Endothelial cell of hepatic sinusoid (primary cell): ENCODE measurements at regions not wholly inside any gene's neighbourhood (a gene's known extent, or its start where the extent isn't known, plus 50 kb on each side); places are given as distances from the start of the nearest gene placed in this dataset.
"Not testable (repeated sequence)": the region's sequence is repeated elsewhere in the genome, so short reads cannot be mapped to it uniquely, and the experiment has no call there.

Source experiments
- in situ Hi-C: cut with HindIII; loops from 2 replicates; pipeline ENCODE4 v1.10.0; 2017; ENCODE audit warnings: low sequenced_read_pairs

- in situ Hi-C loops, result no loop called here
Measured at GRCh38 chr6:27177485-27178406, 69.8 kb upstream of the PRSS16 start.

GRCh38 chr6:27178407-27178730 is 69.1 kb upstream of the PRSS16 start:
- in situ Hi-C loops, result no loop called here

- in situ Hi-C loops, result no loop called here
Measured at GRCh38 chr6:27178860-27179259, 68.6 kb upstream of the PRSS16 start.

DNA sequence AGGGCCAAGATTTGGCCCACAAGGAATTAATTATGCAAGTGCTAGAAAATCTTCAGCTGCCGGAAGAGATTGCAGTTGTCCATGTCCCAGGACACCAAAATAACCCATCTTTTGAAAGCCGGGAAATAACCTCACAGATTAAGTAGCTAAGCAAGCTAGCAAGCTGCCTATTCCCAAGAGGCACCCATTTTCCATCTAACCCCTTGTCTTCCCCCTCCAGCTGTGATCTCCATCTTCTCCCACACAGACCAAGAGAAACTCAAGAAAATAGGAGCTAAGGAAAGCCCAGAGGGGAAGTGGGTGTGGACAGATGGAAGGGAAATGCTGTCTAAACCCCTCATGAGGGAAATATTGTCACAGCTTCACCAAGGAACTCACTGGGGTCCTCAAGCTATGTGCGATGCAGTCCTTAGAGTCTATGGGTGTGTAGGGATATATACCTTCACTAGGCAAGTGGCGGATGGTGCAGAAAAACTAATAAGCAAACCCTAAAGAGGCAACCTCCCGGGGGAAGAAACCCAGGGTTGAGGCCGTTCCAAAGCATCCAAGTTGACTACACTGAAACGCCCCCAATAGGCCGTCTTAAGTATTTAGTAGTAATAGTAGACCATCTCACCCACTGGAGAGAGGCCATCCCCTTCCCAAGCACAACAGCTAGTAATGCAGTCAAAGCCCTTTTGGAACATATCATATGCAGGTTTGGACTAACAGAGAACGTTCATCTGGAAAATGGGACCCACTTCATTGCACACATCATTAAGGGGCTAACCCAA is 64.3 kb upstream of the PRSS16 start:
- in situ Hi-C loops, result no loop called here

GRCh38 chr6:27187231-27188060 is 60.1 kb upstream of the PRSS16 start:
- in situ Hi-C loops, result no loop called here

DNA sequence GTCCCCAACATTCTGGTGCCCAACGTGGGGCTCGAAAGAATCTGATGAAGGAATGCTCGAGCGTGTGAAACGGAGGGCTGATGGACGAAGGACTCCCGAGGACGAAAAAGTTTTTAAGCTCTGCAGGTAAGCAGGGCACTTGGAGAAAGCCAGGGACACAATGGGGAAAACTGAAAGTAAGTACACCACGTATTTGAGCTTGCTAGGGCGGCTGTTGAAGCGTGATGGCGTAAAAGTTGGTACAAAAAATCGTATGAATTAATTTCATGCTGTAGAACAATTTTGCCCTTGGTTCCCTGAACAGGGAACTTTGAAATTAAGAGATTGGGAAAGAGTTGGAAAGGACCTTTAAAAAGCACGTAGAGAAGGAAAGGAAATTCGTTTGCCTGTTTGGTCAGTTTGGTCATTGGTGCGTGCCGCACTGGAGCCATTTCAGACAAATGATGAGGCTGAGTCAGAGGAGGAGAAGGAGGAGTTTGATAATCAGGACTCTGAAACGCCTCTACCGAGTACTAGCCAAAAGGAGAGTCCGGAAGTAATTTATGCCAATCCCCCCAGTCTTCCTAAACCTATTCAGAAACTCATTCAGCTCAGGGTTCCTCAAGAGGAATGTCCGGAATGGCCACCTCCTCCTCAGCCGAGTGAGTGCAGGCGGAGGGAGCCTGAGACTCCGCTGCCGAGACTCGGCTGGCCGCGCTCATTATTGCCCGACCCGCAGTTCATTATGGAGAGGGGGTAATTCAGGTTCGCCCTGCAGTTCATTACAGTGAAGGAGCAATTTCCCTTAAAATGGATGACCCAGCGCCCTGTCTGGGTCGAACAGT is 59.2 kb upstream of the PRSS16 start:
- in situ Hi-C loops, result no loop called here

DNA sequence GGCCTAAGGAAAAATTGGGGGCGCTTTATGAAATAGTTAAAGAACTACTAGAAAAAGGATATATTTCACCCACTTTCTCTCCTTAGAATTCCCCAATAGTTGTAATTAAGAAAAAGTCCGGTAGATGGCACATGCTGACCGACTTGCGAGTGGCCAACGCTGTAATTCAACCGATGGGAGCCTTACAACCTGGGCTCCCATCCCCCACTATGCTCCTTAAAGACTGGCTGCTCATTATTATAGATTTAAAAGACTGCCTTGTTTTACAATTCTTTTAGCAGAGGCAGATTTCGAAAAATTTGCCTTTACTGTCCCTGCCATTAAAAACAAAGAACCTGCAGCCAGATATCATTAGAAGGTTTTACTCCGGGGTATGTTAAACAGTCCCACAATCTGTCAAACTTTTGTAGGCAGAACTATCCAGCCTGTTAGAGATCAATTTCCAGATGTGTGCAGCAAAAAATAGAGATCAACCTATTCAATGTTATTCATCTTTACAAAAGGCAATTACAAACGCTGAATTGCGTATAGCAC is 58.5 kb upstream of the PRSS16 start:
- in situ Hi-C loops, result no loop called here

DNA sequence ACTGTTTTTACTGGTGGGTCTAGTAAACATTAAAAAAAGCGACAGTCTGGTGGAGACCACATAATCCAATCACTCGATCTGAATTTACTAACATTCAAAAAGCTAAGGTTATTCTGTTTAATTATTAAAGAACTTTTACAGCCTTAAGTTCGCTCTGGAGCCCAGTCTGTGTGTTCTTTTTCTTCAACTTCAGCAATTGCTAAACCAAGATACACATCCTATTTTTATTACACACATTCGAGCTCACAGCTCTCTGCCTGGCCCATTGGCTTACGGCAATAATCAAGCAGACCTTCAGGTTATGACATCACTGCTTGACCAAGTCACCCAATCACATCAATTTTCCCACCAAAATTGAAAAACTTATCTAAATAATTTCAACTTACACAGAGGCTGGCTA is 57.4 kb upstream of the PRSS16 start:
- in situ Hi-C loops, result no loop called here

DNA sequence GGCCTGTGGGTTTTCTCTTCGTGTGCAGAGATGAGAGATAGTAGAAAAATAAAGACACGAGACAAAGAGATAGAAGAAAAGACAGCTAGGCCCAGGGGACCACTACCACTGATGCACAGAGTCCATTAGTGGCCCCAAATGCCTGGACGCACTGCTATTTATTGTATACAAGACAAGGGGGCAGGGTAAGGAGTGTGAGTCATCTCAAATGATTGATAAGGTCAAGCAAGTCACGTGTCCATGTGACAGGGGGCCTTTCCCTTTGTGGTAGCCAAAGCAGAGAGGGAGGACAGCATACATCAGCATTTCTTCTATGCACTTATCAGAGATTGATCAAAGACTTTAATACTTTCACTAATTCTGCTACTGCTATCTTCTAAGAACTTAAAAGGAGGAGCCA is 53.0 kb upstream of the PRSS16 start:
- in situ Hi-C loops, result not testable (repeated sequence)

DNA sequence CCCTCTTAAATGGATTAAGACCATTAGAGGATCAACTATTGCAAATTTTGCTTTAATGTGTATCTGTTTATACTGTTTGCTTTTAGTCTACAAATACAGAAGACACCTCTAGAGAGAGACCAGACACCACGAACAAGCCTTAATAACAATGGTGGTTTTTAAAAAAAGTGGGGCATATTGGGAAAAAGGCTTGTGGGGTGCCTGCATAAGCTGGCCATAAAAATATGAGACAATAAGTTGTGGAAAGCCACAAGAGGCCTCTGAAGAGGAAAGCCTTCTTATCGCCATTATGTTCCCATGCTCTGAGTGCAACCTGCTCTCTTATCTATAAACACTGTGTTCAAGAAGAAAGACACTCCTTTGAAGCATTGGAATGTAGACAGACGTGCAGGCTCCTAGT is 52.0 kb upstream of the PRSS16 start:
- in situ Hi-C loops, result not testable (repeated sequence)
